Keratinocyte (primary cell): ENCODE measurements at regions not wholly inside any gene's neighbourhood (a gene's known extent, or its start where the extent isn't known, plus 50 kb on each side); places are given as distances from the start of the nearest gene placed in this dataset.

ENCODE experiments used
- DNase-seq: peaks from one replicate; pipeline ENCODE4 v3.0.0-alpha.2; 2011; ENCODE audit warnings: low read depth, missing footprints, low spot score
- FAIRE-seq: peaks from 2 replicates; lab custom pipeline; 2011; peaks lifted over from hg19 to GRCh38; lab: Jason Lieb, UNC
- H2AFZ ChIP-seq: 2 replicates; pipeline ENCODE4 v1.6.0; 2012; ENCODE audit warnings: low read length, control low read depth, inconsistent platforms; ENCODE audit not compliant: control insufficient read depth
- H3K27ac ChIP-seq: 2 replicates; pipeline ENCODE4 v1.5.1; 2011; ENCODE audit warnings: low read length; ENCODE audit not compliant: control insufficient read depth, insufficient read depth
- H3K27me3 ChIP-seq: 3 replicates; pipeline ENCODE4 v1.6.0; 2011; ENCODE audit warnings: low read length; ENCODE audit not compliant: control insufficient read depth, insufficient read depth; ENCODE audit errors: extremely low read depth
- H3K36me3 ChIP-seq, 2 experiments: 2 replicates in 1 of 2; 3 replicates in 1 of 2; pipeline ENCODE4 v1.5.1; 2011; ENCODE audit warnings: low read length in 2 of 2, mild to moderate bottlenecking in 1 of 2; ENCODE audit not compliant: control insufficient read depth in 2 of 2, insufficient read depth in 2 of 2; ENCODE audit errors: extremely low read depth in 1 of 2
- H3K4me1 ChIP-seq: 3 replicates; pipeline ENCODE4 v1.5.1; 2011; ENCODE audit warnings: low read length; ENCODE audit not compliant: control insufficient read depth, insufficient read depth; ENCODE audit errors: extremely low read depth
- H3K4me2 ChIP-seq: 3 replicates; pipeline ENCODE4 v1.6.0; 2011; ENCODE audit warnings: low read depth, low read length; ENCODE audit not compliant: control insufficient read depth, insufficient read depth; ENCODE audit errors: extremely low read depth
- H3K4me3 ChIP-seq, 3 experiments: fragments of 200-600 bp in 1 of 3; sonication (generic) in 1 of 3; 2 replicates in 2 of 3; 3 replicates in 1 of 3; pipeline ENCODE4 v1.5.1; 2011 to 2016; ENCODE audit warnings: low read length in 3 of 3, mild to moderate bottlenecking in 3 of 3, control low read depth in 2 of 3, inconsistent platforms in 1 of 3, low read depth in 1 of 3, mixed read lengths in 1 of 3, mixed run types in 1 of 3, moderate library complexity in 1 of 3; ENCODE audit not compliant: control insufficient read depth in 2 of 3, insufficient read depth in 2 of 3; ENCODE audit errors: extremely low read depth in 1 of 3
- H3K79me2 ChIP-seq: 2 replicates; pipeline ENCODE4 v1.6.0; 2012; ENCODE audit warnings: low read length; ENCODE audit not compliant: control insufficient read depth, insufficient read depth
- H3K9ac ChIP-seq: 3 replicates; pipeline ENCODE4 v1.6.0; 2011; ENCODE audit warnings: low read length; ENCODE audit not compliant: control insufficient read depth, insufficient read depth; ENCODE audit errors: extremely low read depth
- H3K9me1 ChIP-seq: 3 replicates; pipeline ENCODE4 v1.6.0; 2011; ENCODE audit warnings: low read length; ENCODE audit not compliant: control insufficient read depth, insufficient read depth; ENCODE audit errors: extremely low read depth
- H3K9me3 ChIP-seq: 2 replicates; pipeline ENCODE4 v1.5.1; 2012; ENCODE audit warnings: low read depth, low read length; ENCODE audit not compliant: control insufficient read depth
- H4K20me1 ChIP-seq: 3 replicates; pipeline ENCODE4 v1.6.0; 2011; ENCODE audit warnings: low read length; ENCODE audit not compliant: control insufficient read depth, insufficient read depth; ENCODE audit errors: extremely low read depth
- CTCF ChIP-seq, 3 experiments: IDR thresholded peaks in 1 of 3; conservative IDR thresholded peaks in 1 of 3; optimal IDR thresholded peaks in 1 of 3; 2 replicates in 2 of 3; 3 replicates in 1 of 3; pipeline versions ENCODE3 to v1.5.1; 2011; ENCODE audit warnings: low read length in 3 of 3, mild to moderate bottlenecking in 3 of 3, moderate library complexity in 2 of 3, control low read depth in 1 of 3, inconsistent platforms in 1 of 3; ENCODE audit not compliant: insufficient read depth in 2 of 3; ENCODE audit errors: extremely low read depth in 1 of 3
- EZH2 ChIP-seq: IDR thresholded peaks from one replicate; pipeline ENCODE4 v1.6.1; 2012; ENCODE audit warnings: inconsistent platforms, mild to moderate bottlenecking, low read length, moderate library complexity
- dilution Hi-C: fragments of 300-500 bp; cut with MboI; formaldehyde crosslinking; loops from one replicate; pipeline ENCODE4 v1.7.0; 2020; ENCODE audit warnings: low sequenced_read_pairs; ENCODE audit not compliant: extremely low pct_ligation_motif_present

GRCh38 chr15:46344915-46345314, 710.1 kb downstream of the SQOR start:
- H2AFZ ChIP-seq = no peak overlapping the region
- no peak overlapping the region for H3K27ac ChIP-seq
- no peak overlapping the region for H3K4me2 ChIP-seq
- no peaks in the 10 kb centered on the region for H3K79me2 ChIP-seq
- H3K27me3 ChIP-seq = no peaks in the 10 kb centered on the region
- H4K20me1 ChIP-seq = no peaks in the 10 kb centered on the region
- H3K9ac ChIP-seq = no peak overlapping the region
- H3K4me1 ChIP-seq = peaks cover 10% of the 10 kb centered on the region
- no peaks in the 10 kb centered on the region for H3K36me3 ChIP-seq
- no peak overlapping the region for H3K4me3 ChIP-seq
- dilution Hi-C loops = no loop called here
- H3K9me3 ChIP-seq = no peaks in the 10 kb centered on the region
- FAIRE-seq = no peak
- no peak for TF ChIP-seq CTCF (optimal IDR thresholded peaks at IDR 0.05 in 1 of 3, IDR thresholded peaks at IDR 0.05 in 1 of 3, conservative IDR thresholded peaks at IDR 0.05 in 1 of 3; ENCODE audit: extremely low read depth in 1 of 3, insufficient read depth in 2 of 3, low read length in 3 of 3)
- TF ChIP-seq EZH2 = no peak
- no peaks in the 10 kb centered on the region for H3K9me1 ChIP-seq
- DNase-seq = no peak

- dilution Hi-C loops = no loop called here
- H3K4me3 ChIP-seq = no peak overlapping the region
- FAIRE-seq (no peak), DNase-seq (no peak)
- no peaks in the 10 kb centered on the region for H3K9me3 ChIP-seq
- H3K4me2 ChIP-seq = no peak overlapping the region
- no peak for TF ChIP-seq EZH2
- no peak for TF ChIP-seq CTCF (optimal IDR thresholded peaks at IDR 0.05 in 1 of 3, IDR thresholded peaks at IDR 0.05 in 1 of 3, conservative IDR thresholded peaks at IDR 0.05 in 1 of 3; ENCODE audit: extremely low read depth in 1 of 3, insufficient read depth in 2 of 3, low read length in 3 of 3)
- no peaks in the 10 kb centered on the region for H3K9me1 ChIP-seq
- no peaks in the 10 kb centered on the region for H3K4me1 ChIP-seq
- H3K27ac ChIP-seq = no peak overlapping the region
- no peaks in the 10 kb centered on the region for H3K79me2 ChIP-seq
- H4K20me1 ChIP-seq = no peaks in the 10 kb centered on the region
- no peak overlapping the region for H2AFZ ChIP-seq
- no peak overlapping the region for H3K9ac ChIP-seq
- H3K27me3 ChIP-seq = no peaks in the 10 kb centered on the region
- no peaks in the 10 kb centered on the region for H3K36me3 ChIP-seq
Observed at GRCh38 chr15:46354443-46354842, 719.6 kb downstream of the SQOR start.
